T-helper 17 cell (primary cell): ENCODE measurements at regions not wholly inside any gene's neighbourhood (a gene's known extent, or its start where the extent isn't known, plus 50 kb on each side); places are given as distances from the start of the nearest gene placed in this dataset.

Source experiments
- ATAC-seq: fragments of 150-1000 bp; cut with Tn5 transposase; 2 replicates; pipeline ENCODE4 v1.10.0; 2021; ENCODE audit warnings: mild to moderate bottlenecking, moderate library complexity
- DNase-seq, 3 donors: peaks; one replicate each; pipeline versions ENCODE4 v3.0.0 to v3.0.0-alpha.2; 2020 to 2021
- H3K9me3 ChIP-seq: one replicate; pipeline ENCODE4 v1.7.0; 2013; ENCODE audit warnings: low read length, mild to moderate bottlenecking; ENCODE audit not compliant: control insufficient read depth, poor library complexity, severe bottlenecking
- H3K27ac Mint-ChIP-seq: one replicate; pipeline ENCODE4 v1.8.0; 2022; ENCODE audit warnings: mild to moderate bottlenecking, moderate library complexity, mixed read lengths
- H3K27me3 Mint-ChIP-seq: one replicate; pipeline ENCODE4 v1.8.0; 2022; ENCODE audit warnings: mixed read lengths
- H3K36me3 Mint-ChIP-seq: one replicate; pipeline ENCODE4 v1.8.0; 2022; ENCODE audit warnings: low read depth, mixed read lengths
- H3K4me1 Mint-ChIP-seq: one replicate; pipeline ENCODE4 v1.8.0; 2022; ENCODE audit warnings: mild to moderate bottlenecking, mixed read lengths
- H3K4me3 Mint-ChIP-seq: one replicate; pipeline ENCODE4 v1.8.0; 2022; ENCODE audit warnings: mild to moderate bottlenecking, moderate library complexity, mixed read lengths

GRCh38 chr13:74979703-74980102 lies 502.3 kb downstream of the TBC1D4 start:
- Mint-ChIP-seq H3K27me3 (peaks cover 25% of the 10 kb centered on the region), H3K27ac (no peak overlapping the region), H3K36me3 (peaks cover 4% of the 10 kb centered on the region), H3K4me1 (peaks cover 5% of the 10 kb centered on the region), H3K4me3 (no peak overlapping the region)
- no peak for ATAC-seq
- no peak for DNase-seq
- no peaks in the 10 kb centered on the region for H3K9me3 ChIP-seq

GRCh38 chr13:74978591-74978990 lies 503.4 kb downstream of the TBC1D4 start:
- DNase-seq: no peak
- Mint-ChIP-seq H3K27ac (no peak overlapping the region), H3K27me3 (peaks cover 36% of the 10 kb centered on the region), H3K36me3 (peaks cover 4% of the 10 kb centered on the region), H3K4me1 (peaks cover 5% of the 10 kb centered on the region), H3K4me3 (no peak overlapping the region)
- no peaks in the 10 kb centered on the region for H3K9me3 ChIP-seq
- ATAC-seq: no peak

- H3K9me3 ChIP-seq: no peaks in the 10 kb centered on the region
- Mint-ChIP-seq H3K27ac (no peak overlapping the region), H3K4me1 (peaks cover 5% of the 10 kb centered on the region), H3K27me3 (peaks cover 42% of the 10 kb centered on the region), H3K4me3 (no peak overlapping the region), H3K36me3 (peaks cover 4% of the 10 kb centered on the region)
- no peak for DNase-seq
- ATAC-seq: no peak
Observed at GRCh38 chr13:74977498-74977897, 504.5 kb downstream of the TBC1D4 start.

GRCh38 chr13:74975111-74975510 lies 506.9 kb downstream of the TBC1D4 start:
- Mint-ChIP-seq H3K27me3 (peaks cover 52% of the 10 kb centered on the region), H3K27ac (no peak overlapping the region)
- no peak for ATAC-seq

GRCh38 chr13:74973935-74974879 lies 507.8 kb downstream of the TBC1D4 start:
- peaks cover 5% of the 10 kb centered on the region for H3K4me1 Mint-ChIP-seq
- no peak overlapping the region for H3K4me3 Mint-ChIP-seq
- H3K27me3 Mint-ChIP-seq: peaks cover 57% of the 10 kb centered on the region
- peaks cover 4% of the 10 kb centered on the region for H3K36me3 Mint-ChIP-seq
- ATAC-seq (no peak), DNase-seq (no peak)
- no peaks in the 10 kb centered on the region for H3K9me3 ChIP-seq
- no peak overlapping the region for H3K27ac Mint-ChIP-seq

More at GRCh38 chr13:74975111-74975510, 506.9 kb downstream of the TBC1D4 start:
- no peak overlapping the region for H3K4me3 Mint-ChIP-seq
- peaks cover 4% of the 10 kb centered on the region for H3K36me3 Mint-ChIP-seq
- H3K9me3 ChIP-seq: no peaks in the 10 kb centered on the region
- peaks cover 5% of the 10 kb centered on the region for H3K4me1 Mint-ChIP-seq
- DNase-seq: no peak

- ATAC-seq (no peak), DNase-seq (no peak)
- Mint-ChIP-seq H3K4me3 (no peak overlapping the region), H3K27ac (no peak overlapping the region), H3K4me1 (no peaks in the 10 kb centered on the region), H3K27me3 (peaks cover 31% of the 10 kb centered on the region), H3K36me3 (no peaks in the 10 kb centered on the region)
- H3K9me3 ChIP-seq: no peaks in the 10 kb centered on the region
Observed at GRCh38 chr13:74969419-74969818, 512.5 kb downstream of the TBC1D4 start.

GRCh38 chr13:74966814-74967424 lies 515.0 kb downstream of the TBC1D4 start:
- no peak for ATAC-seq
- no peaks in the 10 kb centered on the region for H3K36me3 Mint-ChIP-seq

GRCh38 chr13:74966275-74966674 lies 515.7 kb downstream of the TBC1D4 start:
- no peak for DNase-seq
- Mint-ChIP-seq H3K4me3 (no peak overlapping the region), H3K27me3 (peaks cover 12% of the 10 kb centered on the region)

More at GRCh38 chr13:74966814-74967424, 515.0 kb downstream of the TBC1D4 start:
- H3K4me1 Mint-ChIP-seq: no peaks in the 10 kb centered on the region
- peaks cover 16% of the 10 kb centered on the region for H3K27me3 Mint-ChIP-seq
- H3K9me3 ChIP-seq: no peaks in the 10 kb centered on the region
- H3K4me3 Mint-ChIP-seq: no peak overlapping the region
- no peak overlapping the region for H3K27ac Mint-ChIP-seq
- no peak for DNase-seq

GRCh38 chr13:74945637-74946036 lies 536.3 kb downstream of the TBC1D4 start:
- H3K4me3 Mint-ChIP-seq: no peak overlapping the region
- H3K9me3 ChIP-seq: no peaks in the 10 kb centered on the region
- no peaks in the 10 kb centered on the region for H3K4me1 Mint-ChIP-seq
- H3K36me3 Mint-ChIP-seq: no peaks in the 10 kb centered on the region
- no peaks in the 10 kb centered on the region for H3K27me3 Mint-ChIP-seq
- DNase-seq (no peak), ATAC-seq (no peak)
- H3K27ac Mint-ChIP-seq: no peak overlapping the region

More at GRCh38 chr13:74966275-74966674, 515.7 kb downstream of the TBC1D4 start:
- no peaks in the 10 kb centered on the region for H3K36me3 Mint-ChIP-seq
- no peaks in the 10 kb centered on the region for H3K4me1 Mint-ChIP-seq
- no peak overlapping the region for H3K27ac Mint-ChIP-seq
- H3K9me3 ChIP-seq: no peaks in the 10 kb centered on the region
- ATAC-seq: no peak

GRCh38 chr13:74931698-74932433 lies 550.1 kb downstream of the TBC1D4 start:
- H3K27me3 Mint-ChIP-seq: no peaks in the 10 kb centered on the region
- DNase-seq (no peak), ATAC-seq (no peak)
- H3K4me1 Mint-ChIP-seq: no peaks in the 10 kb centered on the region
- no peak overlapping the region for H3K4me3 Mint-ChIP-seq
- no peak overlapping the region for H3K27ac Mint-ChIP-seq
- no peaks in the 10 kb centered on the region for H3K9me3 ChIP-seq
- no peaks in the 10 kb centered on the region for H3K36me3 Mint-ChIP-seq

- H3K9me3 ChIP-seq: no peaks in the 10 kb centered on the region
- Mint-ChIP-seq H3K36me3 (no peaks in the 10 kb centered on the region), H3K4me3 (no peak overlapping the region), H3K27ac (no peak overlapping the region), H3K4me1 (no peaks in the 10 kb centered on the region), H3K27me3 (no peaks in the 10 kb centered on the region)
- no peak for DNase-seq
- ATAC-seq: no peak
Observed at GRCh38 chr13:74930402-74931165, 551.4 kb downstream of the TBC1D4 start.

- H3K9me3 ChIP-seq: no peaks in the 10 kb centered on the region
- H3K27ac Mint-ChIP-seq: no peak overlapping the region
- ATAC-seq: no peak
- DNase-seq: no peak
- H3K4me3 Mint-ChIP-seq: no peak overlapping the region
- no peaks in the 10 kb centered on the region for H3K36me3 Mint-ChIP-seq
- no peaks in the 10 kb centered on the region for H3K4me1 Mint-ChIP-seq
- H3K27me3 Mint-ChIP-seq: no peaks in the 10 kb centered on the region
Observed at GRCh38 chr13:74929436-74929835, 552.5 kb downstream of the TBC1D4 start.
